ENCODE measurements at regions not wholly inside any gene's neighbourhood (a gene's known extent, or its start where the extent isn't known, plus 50 kb on each side); places are given as distances from the start of the nearest gene placed in this dataset.

DNA sequence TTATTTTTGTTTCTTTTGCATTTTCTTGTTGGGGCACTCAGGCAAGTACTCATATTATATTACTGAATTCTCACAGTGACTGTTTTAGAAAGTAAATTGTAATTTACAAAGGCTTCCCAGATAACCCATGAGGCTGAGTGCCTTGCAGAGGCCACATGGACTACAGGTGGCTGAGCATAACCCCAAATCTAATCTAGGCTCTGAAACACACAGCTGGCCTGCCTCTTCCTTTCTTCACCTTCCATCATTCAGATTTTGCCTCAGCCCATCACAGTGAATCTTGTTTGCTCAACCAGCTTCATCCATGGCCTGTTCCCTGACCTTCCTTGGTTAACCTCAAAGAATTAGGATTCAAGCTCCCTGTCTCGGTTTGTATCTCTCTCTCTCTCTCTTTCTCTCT is 78.5 kb upstream of the PRDM11 start:
- Histone ChIP-seq H3K4me2 (ENCODE audit: control insufficient read depth, extremely low read depth, insufficient read depth, low read depth, low read length) (no peak overlapping the region), H3K36me3 (ENCODE audit: control insufficient read depth in 2 of 2, extremely low read depth in 1 of 2, insufficient read depth in 2 of 2, low read length in 2 of 2) (no peaks in the 10 kb centered on the region), H3K9me1 (ENCODE audit: control insufficient read depth, extremely low read depth, insufficient read depth, low read length) (no peaks in the 10 kb centered on the region), H2AFZ (ENCODE audit: control insufficient read depth, low read length) (no peak overlapping the region), H3K9me3 (ENCODE audit: control insufficient read depth, low read depth, low read length) (no peaks in the 10 kb centered on the region), H3K79me2 (ENCODE audit: control insufficient read depth, insufficient read depth, low read length) (no peaks in the 10 kb centered on the region), H4K20me1 (ENCODE audit: control insufficient read depth, extremely low read depth, insufficient read depth, low read length) (no peaks in the 10 kb centered on the region), H3K27ac (ENCODE audit: control insufficient read depth, insufficient read depth, low read length) (no peak overlapping the region), H3K4me3 (ENCODE audit: control insufficient read depth in 2 of 3, extremely low read depth in 1 of 3, insufficient read depth in 2 of 3, low read depth in 1 of 3, low read length in 3 of 3) (no peak overlapping the region), H3K9ac (ENCODE audit: control insufficient read depth, extremely low read depth, insufficient read depth, low read length) (no peak overlapping the region), H3K27me3 (ENCODE audit: control insufficient read depth, extremely low read depth, insufficient read depth, low read length) (no peaks in the 10 kb centered on the region), H3K4me1 (ENCODE audit: control insufficient read depth, extremely low read depth, insufficient read depth, low read length) (no peaks in the 10 kb centered on the region)
- TF ChIP-seq EZH2 (IDR thresholded peaks at IDR 0.05; ENCODE audit: low read length) = no peak
- TF ChIP-seq, protein P1, sequence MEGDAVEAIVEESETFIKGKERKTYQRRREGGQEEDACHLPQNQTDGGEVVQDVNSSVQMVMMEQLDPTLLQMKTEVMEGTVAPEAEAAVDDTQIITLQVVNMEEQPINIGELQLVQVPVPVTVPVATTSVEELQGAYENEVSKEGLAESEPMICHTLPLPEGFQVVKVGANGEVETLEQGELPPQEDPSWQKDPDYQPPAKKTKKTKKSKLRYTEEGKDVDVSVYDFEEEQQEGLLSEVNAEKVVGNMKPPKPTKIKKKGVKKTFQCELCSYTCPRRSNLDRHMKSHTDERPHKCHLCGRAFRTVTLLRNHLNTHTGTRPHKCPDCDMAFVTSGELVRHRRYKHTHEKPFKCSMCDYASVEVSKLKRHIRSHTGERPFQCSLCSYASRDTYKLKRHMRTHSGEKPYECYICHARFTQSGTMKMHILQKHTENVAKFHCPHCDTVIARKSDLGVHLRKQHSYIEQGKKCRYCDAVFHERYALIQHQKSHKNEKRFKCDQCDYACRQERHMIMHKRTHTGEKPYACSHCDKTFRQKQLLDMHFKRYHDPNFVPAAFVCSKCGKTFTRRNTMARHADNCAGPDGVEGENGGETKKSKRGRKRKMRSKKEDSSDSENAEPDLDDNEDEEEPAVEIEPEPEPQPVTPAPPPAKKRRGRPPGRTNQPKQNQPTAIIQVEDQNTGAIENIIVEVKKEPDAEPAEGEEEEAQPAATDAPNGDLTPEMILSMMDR (optimal IDR thresholded peaks at IDR 0.05 in 1 of 3, IDR thresholded peaks at IDR 0.05 in 1 of 3, conservative IDR thresholded peaks at IDR 0.05 in 1 of 3; ENCODE audit: extremely low read depth in 1 of 3, insufficient read depth in 2 of 3, low read length in 3 of 3) = no peak
- dilution Hi-C loops (cut with MboI; ENCODE audit: extremely low pct_ligation_motif_present, low sequenced_read_pairs) = no loop called here
- no peak for FAIRE-seq
- DNase-seq (ENCODE audit: low read depth, low spot score) = no peak

DNA sequence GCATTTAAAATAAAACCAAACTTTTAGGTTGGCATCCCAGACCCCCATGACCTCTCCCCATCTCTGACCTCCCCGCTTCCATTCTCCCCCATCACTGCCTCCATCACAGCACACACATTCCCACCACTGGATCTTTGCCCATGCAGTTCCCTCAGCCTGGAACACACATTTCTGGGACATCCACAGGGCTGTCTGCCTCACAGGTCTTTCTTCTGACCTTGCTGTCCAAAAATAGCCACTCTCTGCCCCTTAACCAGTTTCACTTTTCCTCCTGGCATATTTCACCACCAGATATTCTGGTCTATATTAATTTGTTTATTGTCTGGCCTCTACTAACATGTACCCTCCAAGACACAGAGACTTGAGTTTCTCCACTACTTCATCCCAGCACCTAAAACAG is 75.2 kb upstream of the PRDM11 start:
- Histone ChIP-seq H3K4me2 (ENCODE audit: control insufficient read depth, extremely low read depth, insufficient read depth, low read depth, low read length) (no peak overlapping the region), H2AFZ (ENCODE audit: control insufficient read depth, low read length) (no peak overlapping the region), H3K9me3 (ENCODE audit: control insufficient read depth, low read depth, low read length) (no peaks in the 10 kb centered on the region), H4K20me1 (ENCODE audit: control insufficient read depth, extremely low read depth, insufficient read depth, low read length) (no peaks in the 10 kb centered on the region), H3K27ac (ENCODE audit: control insufficient read depth, insufficient read depth, low read length) (no peak overlapping the region), H3K4me3 (ENCODE audit: control insufficient read depth in 2 of 3, extremely low read depth in 1 of 3, insufficient read depth in 2 of 3, low read depth in 1 of 3, low read length in 3 of 3) (no peak overlapping the region), H3K9ac (ENCODE audit: control insufficient read depth, extremely low read depth, insufficient read depth, low read length) (no peak overlapping the region), H3K9me1 (ENCODE audit: control insufficient read depth, extremely low read depth, insufficient read depth, low read length) (no peaks in the 10 kb centered on the region), H3K4me1 (ENCODE audit: control insufficient read depth, extremely low read depth, insufficient read depth, low read length) (peaks cover 14% of the 10 kb centered on the region), H3K27me3 (ENCODE audit: control insufficient read depth, extremely low read depth, insufficient read depth, low read length) (no peaks in the 10 kb centered on the region), H3K79me2 (ENCODE audit: control insufficient read depth, insufficient read depth, low read length) (no peaks in the 10 kb centered on the region), H3K36me3 (ENCODE audit: control insufficient read depth in 2 of 2, extremely low read depth in 1 of 2, insufficient read depth in 2 of 2, low read length in 2 of 2) (no peaks in the 10 kb centered on the region)
- TF ChIP-seq, protein P1 (optimal IDR thresholded peaks at IDR 0.05 in 1 of 3, IDR thresholded peaks at IDR 0.05 in 1 of 3, conservative IDR thresholded peaks at IDR 0.05 in 1 of 3; ENCODE audit: extremely low read depth in 1 of 3, insufficient read depth in 2 of 3, low read length in 3 of 3) = no peak
- no peak for TF ChIP-seq EZH2 (IDR thresholded peaks at IDR 0.05; ENCODE audit: low read length)
- dilution Hi-C loops (cut with MboI; ENCODE audit: extremely low pct_ligation_motif_present, low sequenced_read_pairs) = no loop called here
- no peak for FAIRE-seq
- no peak for DNase-seq (ENCODE audit: low read depth, low spot score)
